Stomach smooth muscle (tissue), 2 donors: ENCODE measurements at regions not wholly inside any gene's neighbourhood (a gene's known extent, or its start where the extent isn't known, plus 50 kb on each side); places are given as distances from the start of the nearest gene placed in this dataset.

ENCODE experiments used
- H3K27ac ChIP-seq: one replicate; pipeline ENCODE4 v1.7.0; 2013; ENCODE audit warnings: mild to moderate bottlenecking, low read length, inconsistent platforms
- H3K27me3 ChIP-seq, 2 donors: one replicate each; pipeline ENCODE4 v1.7.0; 2013; ENCODE audit warnings: low read length in 2 of 2; ENCODE audit not compliant: insufficient read depth in 2 of 2, control insufficient read depth in 1 of 2
- H3K36me3 ChIP-seq, 2 donors: one replicate each; pipeline ENCODE4 v1.7.0; 2013; ENCODE audit warnings: low read length in 2 of 2; ENCODE audit not compliant: control insufficient read depth in 2 of 2, insufficient read depth in 2 of 2
- H3K4me1 ChIP-seq: one replicate; pipeline ENCODE4 v1.7.0; 2013; ENCODE audit warnings: low read length; ENCODE audit not compliant: control insufficient read depth, insufficient read depth
- H3K4me3 ChIP-seq, 2 donors: one replicate each; pipeline ENCODE4 v1.7.0; 2013; ENCODE audit warnings: low read length in 2 of 2
- H3K9ac ChIP-seq, 2 donors: one replicate each; pipeline ENCODE4 v1.7.0; 2013; ENCODE audit warnings: low read length in 2 of 2, mild to moderate bottlenecking in 1 of 2
- H3K9me3 ChIP-seq, 2 donors: one replicate each; pipeline ENCODE4 v1.7.0; 2013; ENCODE audit warnings: low read length in 2 of 2; ENCODE audit not compliant: control insufficient read depth in 2 of 2
- donor health status: healthy.
- donor health status: Pancreatic carcinoma.

GRCh38 chr1:189821833-189822232 lies 655.8 kb downstream of the BRINP3 start:
- no peaks in the 10 kb centered on the region for H3K4me1 ChIP-seq
- no peaks in the 10 kb centered on the region for H3K9me3 ChIP-seq
- H3K36me3 ChIP-seq, result no peaks in the 10 kb centered on the region
- no peak overlapping the region for H3K9ac ChIP-seq
- H3K27me3 ChIP-seq, result no peaks in the 10 kb centered on the region
- H3K4me3 ChIP-seq, result no peak overlapping the region
- H3K27ac ChIP-seq, result no peak overlapping the region

- Histone ChIP-seq H3K27ac (no peak overlapping the region), H3K4me3 (no peak overlapping the region), H3K27me3 (no peaks in the 10 kb centered on the region), H3K4me1 (no peaks in the 10 kb centered on the region), H3K36me3 (no peaks in the 10 kb centered on the region), H3K9me3 (no peaks in the 10 kb centered on the region), H3K9ac (no peak overlapping the region)
Observed at GRCh38 chr1:189834813-189835212, 642.9 kb downstream of the BRINP3 start.

- no peak overlapping the region for H3K4me3 ChIP-seq
- H3K9me3 ChIP-seq, result no peaks in the 10 kb centered on the region
- H3K9ac ChIP-seq, result no peak overlapping the region
- no peaks in the 10 kb centered on the region for H3K4me1 ChIP-seq
- H3K36me3 ChIP-seq, result no peaks in the 10 kb centered on the region
- no peak overlapping the region for H3K27ac ChIP-seq
- H3K27me3 ChIP-seq, result no peaks in the 10 kb centered on the region
Observed at GRCh38 chr1:189847613-189848012, 630.1 kb downstream of the BRINP3 start.

- H3K9ac ChIP-seq, result no peak overlapping the region
- H3K27me3 ChIP-seq, result no peaks in the 10 kb centered on the region
- no peaks in the 10 kb centered on the region for H3K4me1 ChIP-seq
- H3K9me3 ChIP-seq, result no peaks in the 10 kb centered on the region
- no peak overlapping the region for H3K27ac ChIP-seq
- no peaks in the 10 kb centered on the region for H3K36me3 ChIP-seq
- no peak overlapping the region for H3K4me3 ChIP-seq
Observed at GRCh38 chr1:189851806-189852367, 625.8 kb downstream of the BRINP3 start.

- no peaks in the 10 kb centered on the region for H3K36me3 ChIP-seq
- no peaks in the 10 kb centered on the region for H3K9me3 ChIP-seq
- no peaks in the 10 kb centered on the region for H3K27me3 ChIP-seq
- no peak overlapping the region for H3K9ac ChIP-seq
- H3K4me3 ChIP-seq, result no peak overlapping the region
- H3K4me1 ChIP-seq, result no peaks in the 10 kb centered on the region
- H3K27ac ChIP-seq, result no peak overlapping the region
Observed at GRCh38 chr1:189859385-189859977, 618.2 kb downstream of the BRINP3 start.

GRCh38 chr1:189866606-189867005 lies 611.1 kb downstream of the BRINP3 start:
- Histone ChIP-seq H3K9me3 (no peaks in the 10 kb centered on the region), H3K4me1 (no peaks in the 10 kb centered on the region), H3K27ac (no peak overlapping the region), H3K9ac (no peak overlapping the region), H3K27me3 (no peaks in the 10 kb centered on the region), H3K36me3 (no peaks in the 10 kb centered on the region), H3K4me3 (no peak overlapping the region)

- Histone ChIP-seq H3K36me3 (no peaks in the 10 kb centered on the region), H3K9me3 (no peaks in the 10 kb centered on the region), H3K27ac (no peak overlapping the region), H3K27me3 (no peaks in the 10 kb centered on the region), H3K4me1 (no peaks in the 10 kb centered on the region), H3K9ac (no peak overlapping the region), H3K4me3 (no peak overlapping the region)
Observed at GRCh38 chr1:189868021-189868420, 609.6 kb downstream of the BRINP3 start.

GRCh38 chr1:189874715-189875435 lies 602.8 kb downstream of the BRINP3 start:
- Histone ChIP-seq H3K27me3 (no peaks in the 10 kb centered on the region), H3K36me3 (no peaks in the 10 kb centered on the region), H3K9me3 (no peaks in the 10 kb centered on the region), H3K9ac (no peak overlapping the region), H3K4me1 (no peaks in the 10 kb centered on the region), H3K27ac (no peak overlapping the region), H3K4me3 (no peak overlapping the region)

GRCh38 chr1:189880135-189880534 lies 597.5 kb downstream of the BRINP3 start:
- no peaks in the 10 kb centered on the region for H3K27me3 ChIP-seq
- H3K4me3 ChIP-seq, result no peak overlapping the region
- H3K4me1 ChIP-seq, result no peaks in the 10 kb centered on the region
- H3K9ac ChIP-seq, result no peak overlapping the region
- no peaks in the 10 kb centered on the region for H3K36me3 ChIP-seq
- H3K9me3 ChIP-seq, result no peaks in the 10 kb centered on the region
- no peak overlapping the region for H3K27ac ChIP-seq

GRCh38 chr1:189899686-189900425 lies 577.8 kb downstream of the BRINP3 start:
- Histone ChIP-seq H3K27me3 (no peaks in the 10 kb centered on the region), H3K4me3 (no peak overlapping the region), H3K4me1 (no peaks in the 10 kb centered on the region), H3K36me3 (no peaks in the 10 kb centered on the region), H3K9ac (no peak overlapping the region), H3K9me3 (no peaks in the 10 kb centered on the region), H3K27ac (no peak overlapping the region)
